GM12875 (cell line): ENCODE measurements at regions not wholly inside any gene's neighbourhood (a gene's known extent, or its start where the extent isn't known, plus 50 kb on each side); places are given as distances from the start of the nearest gene placed in this dataset.

ENCODE experiments used
- H3K4me3 ChIP-seq: one replicate; pipeline ENCODE4 v1.5.1; 2011; ENCODE audit warnings: low read depth, low read length, control low read depth
- TF ChIP-seq, protein P1 (sequence below): IDR thresholded peaks from 2 replicates; pipeline ENCODE4 v1.5.1; 2011; ENCODE audit warnings: low read depth, mild to moderate bottlenecking, control low read depth, inconsistent platforms, low read length, moderate library complexity, borderline replicate concordance; ENCODE audit not compliant: insufficient read depth

DNA sequence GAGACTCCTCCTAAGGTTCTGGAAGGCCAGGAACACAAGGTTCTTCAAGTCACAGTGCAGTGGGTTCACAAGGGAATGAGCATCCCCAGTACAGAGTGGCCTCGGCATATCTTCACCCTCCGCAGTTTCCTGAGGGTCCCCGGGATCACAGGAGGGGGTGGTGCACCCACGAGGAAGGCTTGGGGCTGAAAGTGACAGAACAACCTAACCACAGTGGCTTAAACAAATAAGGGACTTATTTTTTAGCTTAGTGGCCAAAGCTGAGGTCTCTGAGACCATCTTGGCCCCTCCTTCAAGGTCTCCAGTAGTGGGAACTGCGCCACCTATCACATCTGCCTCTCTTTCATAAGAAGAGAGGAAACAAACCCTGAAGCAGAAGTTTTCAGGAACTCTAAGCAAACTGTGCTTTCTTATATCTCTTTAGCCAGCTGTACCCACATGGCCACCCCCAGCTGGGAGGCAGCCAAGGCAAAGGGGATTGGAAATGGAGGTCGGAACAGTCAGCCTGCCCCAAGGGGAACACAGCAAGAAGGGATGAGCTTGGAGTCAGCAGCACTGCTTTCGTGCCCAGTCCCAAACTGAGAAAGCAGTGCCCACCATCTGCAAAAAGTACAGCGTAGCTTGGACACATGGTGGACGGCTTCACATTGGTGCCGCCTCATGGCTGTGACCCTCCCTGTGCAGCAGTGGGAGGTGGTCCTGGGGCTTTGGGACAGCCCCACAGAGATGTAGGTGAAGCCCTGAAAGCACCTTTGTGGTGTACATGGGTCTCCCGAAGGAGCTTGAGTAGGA lies 260.0 kb upstream of the ID2 start:
- TF ChIP-seq, protein P1, sequence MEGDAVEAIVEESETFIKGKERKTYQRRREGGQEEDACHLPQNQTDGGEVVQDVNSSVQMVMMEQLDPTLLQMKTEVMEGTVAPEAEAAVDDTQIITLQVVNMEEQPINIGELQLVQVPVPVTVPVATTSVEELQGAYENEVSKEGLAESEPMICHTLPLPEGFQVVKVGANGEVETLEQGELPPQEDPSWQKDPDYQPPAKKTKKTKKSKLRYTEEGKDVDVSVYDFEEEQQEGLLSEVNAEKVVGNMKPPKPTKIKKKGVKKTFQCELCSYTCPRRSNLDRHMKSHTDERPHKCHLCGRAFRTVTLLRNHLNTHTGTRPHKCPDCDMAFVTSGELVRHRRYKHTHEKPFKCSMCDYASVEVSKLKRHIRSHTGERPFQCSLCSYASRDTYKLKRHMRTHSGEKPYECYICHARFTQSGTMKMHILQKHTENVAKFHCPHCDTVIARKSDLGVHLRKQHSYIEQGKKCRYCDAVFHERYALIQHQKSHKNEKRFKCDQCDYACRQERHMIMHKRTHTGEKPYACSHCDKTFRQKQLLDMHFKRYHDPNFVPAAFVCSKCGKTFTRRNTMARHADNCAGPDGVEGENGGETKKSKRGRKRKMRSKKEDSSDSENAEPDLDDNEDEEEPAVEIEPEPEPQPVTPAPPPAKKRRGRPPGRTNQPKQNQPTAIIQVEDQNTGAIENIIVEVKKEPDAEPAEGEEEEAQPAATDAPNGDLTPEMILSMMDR: 0 out of 2 replicates have a peak, but pooled peaks have one; percentile 31
- H3K4me3 ChIP-seq: no peak overlapping the region

GRCh38 chr2:8422450-8422800 lies 259.4 kb upstream of the ID2 start:
- H3K4me3 ChIP-seq: no peak overlapping the region
- TF ChIP-seq, protein P1: no peak

- H3K4me3 ChIP-seq: no peak overlapping the region
- TF ChIP-seq, protein P1: no peak
Measured at GRCh38 chr2:8424997-8425900, 256.6 kb upstream of the ID2 start.

- TF ChIP-seq, protein P1: no peak
- no peak overlapping the region for H3K4me3 ChIP-seq
Measured at GRCh38 chr2:8426550-8426949, 255.3 kb upstream of the ID2 start.

DNA sequence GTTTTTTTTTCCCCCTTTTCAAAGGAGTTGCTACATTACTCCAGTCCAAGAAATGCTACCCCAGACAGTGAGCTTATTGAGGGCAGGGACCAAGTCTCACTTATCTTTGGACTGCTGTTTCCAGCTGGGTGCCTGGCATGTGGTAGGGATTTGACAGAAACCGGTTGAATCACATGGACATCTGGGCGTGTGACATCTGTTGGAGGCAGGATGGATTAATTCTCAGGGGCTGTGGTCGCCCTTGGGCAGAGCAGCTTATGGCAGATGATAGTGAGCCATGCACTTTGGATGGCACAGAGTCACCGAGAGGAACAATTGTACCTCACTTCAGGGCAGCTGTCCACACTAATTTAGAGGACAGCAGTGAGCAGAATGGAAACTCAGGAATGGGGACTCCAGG lies 254.6 kb upstream of the ID2 start:
- no peak overlapping the region for H3K4me3 ChIP-seq
- TF ChIP-seq, protein P1: no peak

DNA sequence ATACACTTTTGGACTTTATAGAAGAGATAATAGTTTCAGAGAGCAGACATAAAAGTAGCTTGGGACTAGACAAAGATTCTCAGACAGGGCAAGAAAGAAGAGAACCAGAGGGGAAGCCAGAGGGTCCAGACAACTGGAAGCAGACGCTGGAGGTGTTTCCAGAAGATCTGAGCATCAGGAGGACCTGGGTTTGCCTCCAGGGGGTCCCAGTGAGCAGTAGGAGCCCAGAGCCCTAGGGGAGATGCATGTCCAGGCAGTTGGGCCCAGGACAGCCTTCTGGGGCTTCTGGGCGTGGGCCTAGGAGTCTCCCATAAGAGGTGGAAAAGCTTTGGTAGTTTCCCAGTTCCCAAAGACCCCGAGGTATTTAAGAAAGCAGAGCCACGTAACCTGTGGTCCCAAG lies 251.2 kb upstream of the ID2 start:
- TF ChIP-seq, protein P1: peak; percentile 29; the same call in 1 of the 2 replicates
- H3K4me3 ChIP-seq: no peak overlapping the region
